ENCODE measurements at regions not wholly inside any gene's neighbourhood (a gene's known extent, or its start where the extent isn't known, plus 50 kb on each side); places are given as distances from the start of the nearest gene placed in this dataset.

DNA sequence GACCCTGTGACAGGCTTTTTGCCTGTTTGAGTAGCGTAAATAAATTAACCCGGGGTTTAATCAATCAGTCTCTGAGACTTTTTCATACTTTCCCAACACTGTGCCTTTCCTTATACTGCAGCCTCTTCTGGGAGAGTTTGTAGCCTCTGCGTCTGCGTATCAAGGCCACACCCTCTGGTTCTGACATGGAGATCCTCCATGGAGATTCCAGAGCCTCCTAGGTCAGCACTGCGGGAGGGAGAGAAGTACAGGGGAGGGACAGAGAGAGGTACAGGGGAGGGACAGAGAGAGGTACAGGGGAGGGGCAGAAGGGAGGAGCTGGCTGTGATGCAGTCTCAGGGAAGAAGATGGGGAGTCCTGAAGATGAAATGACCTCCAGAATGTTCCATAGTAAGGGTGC is 166.0 kb downstream of the ARL4C start:
- no peak overlapping the region for H3K4me3 ChIP-seq (replicated peaks in 1 of 4; ENCODE audit: control extremely low read depth in 1 of 4, insufficient read depth in 1 of 4, low read depth in 3 of 4, low read length in 4 of 4)
- peaks cover 3% of the 10 kb centered on the region for H3K27me3 ChIP-seq (ENCODE audit: control insufficient read depth, insufficient read depth, low read length)
- no peaks in the 10 kb centered on the region for H3K36me3 ChIP-seq (ENCODE audit: control insufficient read depth, insufficient read depth, low read length)
- DNase-seq (ENCODE audit: low read depth in 2 of 2): no peak
- no peak overlapping the region for H3K4me2 ChIP-seq (ENCODE audit: extremely low read depth, insufficient read depth, low read length)
- no peaks in the 10 kb centered on the region for H3K4me1 ChIP-seq (ENCODE audit: control insufficient read depth, extremely low read depth, insufficient read depth, low read length)
- H2AFZ ChIP-seq (ENCODE audit: low read length): no peak overlapping the region
- no peaks in the 10 kb centered on the region for H3K9me3 ChIP-seq (ENCODE audit: control insufficient read depth, insufficient read depth, low read depth, low read length)
- H3K9ac ChIP-seq (ENCODE audit: insufficient read depth, low read length): no peak overlapping the region
- no peak for TF ChIP-seq EZH2 (IDR thresholded peaks at IDR 0.05; ENCODE audit: low read length, missing control alignments)
- TF ChIP-seq, protein P1, sequence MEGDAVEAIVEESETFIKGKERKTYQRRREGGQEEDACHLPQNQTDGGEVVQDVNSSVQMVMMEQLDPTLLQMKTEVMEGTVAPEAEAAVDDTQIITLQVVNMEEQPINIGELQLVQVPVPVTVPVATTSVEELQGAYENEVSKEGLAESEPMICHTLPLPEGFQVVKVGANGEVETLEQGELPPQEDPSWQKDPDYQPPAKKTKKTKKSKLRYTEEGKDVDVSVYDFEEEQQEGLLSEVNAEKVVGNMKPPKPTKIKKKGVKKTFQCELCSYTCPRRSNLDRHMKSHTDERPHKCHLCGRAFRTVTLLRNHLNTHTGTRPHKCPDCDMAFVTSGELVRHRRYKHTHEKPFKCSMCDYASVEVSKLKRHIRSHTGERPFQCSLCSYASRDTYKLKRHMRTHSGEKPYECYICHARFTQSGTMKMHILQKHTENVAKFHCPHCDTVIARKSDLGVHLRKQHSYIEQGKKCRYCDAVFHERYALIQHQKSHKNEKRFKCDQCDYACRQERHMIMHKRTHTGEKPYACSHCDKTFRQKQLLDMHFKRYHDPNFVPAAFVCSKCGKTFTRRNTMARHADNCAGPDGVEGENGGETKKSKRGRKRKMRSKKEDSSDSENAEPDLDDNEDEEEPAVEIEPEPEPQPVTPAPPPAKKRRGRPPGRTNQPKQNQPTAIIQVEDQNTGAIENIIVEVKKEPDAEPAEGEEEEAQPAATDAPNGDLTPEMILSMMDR (conservative IDR thresholded peaks at IDR 0.05 in 1 of 2, IDR thresholded peaks at IDR 0.05 in 1 of 2; ENCODE audit: low read depth in 1 of 2, low read length in 2 of 2): no peak
- H3K79me2 ChIP-seq (ENCODE audit: control insufficient read depth, insufficient read depth, low read length): no peaks in the 10 kb centered on the region
- no peaks in the 10 kb centered on the region for H4K20me1 ChIP-seq (ENCODE audit: control insufficient read depth, extremely low read depth, insufficient read depth, low read length)
- H3K27ac ChIP-seq (ENCODE audit: insufficient read depth, low read length): no peak overlapping the region

DNA sequence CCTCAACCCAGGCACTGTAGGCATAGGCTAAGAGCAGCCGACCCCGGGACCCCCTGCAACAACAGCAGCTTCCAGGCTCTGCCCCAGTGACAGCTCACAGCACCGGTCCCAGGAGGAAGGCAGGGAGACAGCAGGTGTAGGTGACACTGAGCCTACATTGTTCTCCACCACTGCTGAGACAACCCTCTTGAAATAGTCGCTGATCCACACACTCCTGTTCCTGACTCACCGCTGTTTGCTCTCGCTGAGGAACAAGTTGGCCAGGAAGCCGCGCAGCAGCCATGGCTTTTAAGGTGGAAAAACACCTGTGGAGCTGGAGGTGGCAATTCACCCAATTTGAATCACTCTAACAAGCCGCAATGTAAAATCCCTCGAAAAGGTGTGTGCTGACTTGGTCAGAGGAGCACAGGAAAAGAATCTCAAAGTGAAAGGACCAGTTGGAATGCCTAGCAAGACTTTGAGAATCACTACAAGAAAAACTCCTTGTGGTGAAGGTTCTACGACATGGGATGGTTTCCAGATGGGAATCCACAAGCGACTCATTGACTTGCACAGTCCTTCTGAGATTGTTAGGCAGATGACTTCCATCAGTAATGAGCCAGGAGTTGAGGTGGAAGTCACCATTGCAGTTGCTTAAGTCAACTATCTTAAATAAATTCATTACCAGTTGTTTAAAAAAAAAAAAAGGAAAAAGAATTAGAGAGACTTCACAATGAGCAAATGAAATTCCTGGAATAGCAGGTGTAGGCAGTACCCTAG is 167.5 kb downstream of the ARL4C start:
- TF ChIP-seq EZH2 (IDR thresholded peaks at IDR 0.05; ENCODE audit: low read length, missing control alignments): no peak
- TF ChIP-seq, protein P1 (conservative IDR thresholded peaks at IDR 0.05 in 1 of 2, IDR thresholded peaks at IDR 0.05 in 1 of 2; ENCODE audit: low read depth in 1 of 2, low read length in 2 of 2): no peak
- no peak overlapping the region for H3K4me3 ChIP-seq (replicated peaks in 1 of 4; ENCODE audit: control extremely low read depth in 1 of 4, insufficient read depth in 1 of 4, low read depth in 3 of 4, low read length in 4 of 4)
- peaks cover 3% of the 10 kb centered on the region for H3K27me3 ChIP-seq (ENCODE audit: control insufficient read depth, insufficient read depth, low read length)
- H2AFZ ChIP-seq (ENCODE audit: low read length): no peak overlapping the region
- no peaks in the 10 kb centered on the region for H3K4me1 ChIP-seq (ENCODE audit: control insufficient read depth, extremely low read depth, insufficient read depth, low read length)
- no peaks in the 10 kb centered on the region for H3K79me2 ChIP-seq (ENCODE audit: control insufficient read depth, insufficient read depth, low read length)
- no peaks in the 10 kb centered on the region for H3K9me3 ChIP-seq (ENCODE audit: control insufficient read depth, insufficient read depth, low read depth, low read length)
- no peaks in the 10 kb centered on the region for H4K20me1 ChIP-seq (ENCODE audit: control insufficient read depth, extremely low read depth, insufficient read depth, low read length)
- peak; percentile 10 to 55 for DNase-seq (ENCODE audit: low read depth in 2 of 2)
- no peak overlapping the region for H3K4me2 ChIP-seq (ENCODE audit: extremely low read depth, insufficient read depth, low read length)
- H3K27ac ChIP-seq (ENCODE audit: insufficient read depth, low read length): no peak overlapping the region
- H3K9ac ChIP-seq (ENCODE audit: insufficient read depth, low read length): no peak overlapping the region
- no peaks in the 10 kb centered on the region for H3K36me3 ChIP-seq (ENCODE audit: control insufficient read depth, insufficient read depth, low read length)

DNA sequence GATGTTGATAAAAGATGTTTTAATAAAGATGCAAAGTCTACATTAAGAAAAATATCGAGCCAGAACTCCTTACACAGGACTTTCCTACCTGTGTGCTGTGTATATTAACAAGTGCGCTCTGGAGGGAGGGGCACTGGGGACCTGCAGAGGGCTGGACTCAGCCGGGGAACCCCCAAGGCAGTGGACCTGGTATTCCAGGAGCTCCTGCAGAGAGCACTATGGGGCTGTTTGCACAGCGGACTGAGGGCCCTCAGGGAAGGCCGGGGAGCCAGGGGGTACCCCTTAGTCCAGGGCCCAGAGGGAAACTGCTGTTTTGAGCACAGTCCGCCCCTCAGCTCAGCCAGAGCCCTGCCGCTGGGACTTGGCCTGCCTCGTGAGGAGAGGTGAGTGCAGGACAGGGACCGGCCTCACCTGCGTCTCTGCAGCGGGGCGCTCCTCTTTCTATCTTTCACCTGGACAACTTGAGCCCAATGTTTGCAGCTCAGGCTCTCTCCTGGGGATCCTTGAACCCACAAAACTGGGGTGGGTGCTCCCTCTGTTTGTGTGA is 168.4 kb downstream of the ARL4C start:
- Histone ChIP-seq H3K36me3 (ENCODE audit: control insufficient read depth, insufficient read depth, low read length) (no peaks in the 10 kb centered on the region), H3K9ac (ENCODE audit: insufficient read depth, low read length) (no peak overlapping the region), H3K27me3 (ENCODE audit: control insufficient read depth, insufficient read depth, low read length) (peaks cover 3% of the 10 kb centered on the region), H3K4me2 (ENCODE audit: extremely low read depth, insufficient read depth, low read length) (no peak overlapping the region), H3K27ac (ENCODE audit: insufficient read depth, low read length) (no peak overlapping the region), H3K4me3 (replicated peaks in 1 of 4; ENCODE audit: control extremely low read depth in 1 of 4, insufficient read depth in 1 of 4, low read depth in 3 of 4, low read length in 4 of 4) (no peak overlapping the region), H4K20me1 (ENCODE audit: control insufficient read depth, extremely low read depth, insufficient read depth, low read length) (no peaks in the 10 kb centered on the region), H3K4me1 (ENCODE audit: control insufficient read depth, extremely low read depth, insufficient read depth, low read length) (no peaks in the 10 kb centered on the region), H3K9me3 (ENCODE audit: control insufficient read depth, insufficient read depth, low read depth, low read length) (no peaks in the 10 kb centered on the region), H3K79me2 (ENCODE audit: control insufficient read depth, insufficient read depth, low read length) (no peaks in the 10 kb centered on the region), H2AFZ (ENCODE audit: low read length) (no peak overlapping the region)
- TF ChIP-seq, protein P1 (conservative IDR thresholded peaks at IDR 0.05 in 1 of 2, IDR thresholded peaks at IDR 0.05 in 1 of 2; ENCODE audit: low read depth in 1 of 2, low read length in 2 of 2): no peak
- TF ChIP-seq EZH2 (IDR thresholded peaks at IDR 0.05; ENCODE audit: low read length, missing control alignments): no peak
- DNase-seq (ENCODE audit: low read depth in 2 of 2): no peak

All from fibroblast of lung (primary cell).